NCI-H1436 (cell line): ENCODE measurements at regions not wholly inside any gene's neighbourhood (a gene's known extent, or its start where the extent isn't known, plus 50 kb on each side); places are given as distances from the start of the nearest gene placed in this dataset.
"Not testable (repeated sequence)": the region's sequence is repeated elsewhere in the genome, so short reads cannot be mapped to it uniquely, and the experiment has no call there.

ENCODE experiments used
- DNase-seq: peaks from one replicate; lab custom pipeline; 2025; lab: John Stamatoyannopoulos, UW

DNA sequence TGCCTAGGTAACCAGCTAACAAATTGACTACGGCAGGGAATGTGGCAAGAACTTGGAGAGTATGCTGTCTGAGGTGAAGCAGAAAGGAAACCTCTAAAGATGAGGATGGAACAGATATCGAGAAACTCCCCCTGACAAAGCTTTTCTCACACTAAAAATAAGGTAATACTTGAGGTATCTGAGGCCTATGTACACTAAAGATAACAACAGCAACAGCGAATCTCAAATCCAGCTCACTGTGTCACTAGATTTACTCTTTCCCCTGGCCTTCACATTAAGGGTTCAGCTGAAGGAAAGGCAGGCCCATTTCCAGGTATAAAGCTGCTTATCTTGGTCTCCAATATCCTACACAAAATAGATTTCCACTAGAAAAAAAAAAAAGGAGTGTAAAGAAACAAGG is 518.0 kb downstream of the KCNT2 start:
- no peak for DNase-seq

DNA sequence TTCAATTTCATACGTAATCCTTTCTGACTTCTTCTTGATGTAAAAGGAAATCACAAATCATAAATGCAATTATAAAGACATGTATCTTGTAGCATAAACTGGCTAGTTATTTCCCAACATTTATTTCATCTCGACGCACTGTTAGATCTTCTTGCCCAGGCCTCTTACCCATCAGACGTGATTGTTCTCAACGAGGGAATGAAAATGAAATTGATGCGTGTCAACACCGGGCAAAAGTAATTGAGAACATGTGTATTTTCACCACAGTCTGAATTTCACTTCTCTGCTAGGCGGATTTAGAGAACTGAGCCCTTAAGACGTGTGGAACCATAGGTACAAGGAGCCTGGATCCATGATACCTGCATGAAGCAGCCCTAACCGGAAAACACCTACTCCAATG is 519.7 kb downstream of the KCNT2 start:
- no peak for DNase-seq

DNA sequence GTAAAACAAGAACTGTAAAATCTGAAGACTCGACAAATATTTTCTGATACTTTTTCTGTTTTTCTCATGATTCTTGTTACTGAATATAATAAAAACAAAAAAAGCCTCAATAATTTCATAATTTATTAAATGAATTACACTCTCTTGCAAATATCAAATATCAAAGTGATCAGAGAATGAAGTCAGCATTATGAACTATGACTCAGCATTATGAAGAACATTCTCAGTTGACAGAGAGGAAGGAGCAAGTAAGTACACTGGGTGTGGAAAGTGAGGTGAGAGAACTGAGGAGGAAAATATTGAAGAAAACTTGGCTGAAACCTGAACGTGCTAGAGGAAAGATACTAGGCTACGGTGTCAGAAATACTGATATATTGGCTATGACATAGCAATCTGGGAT is 529.5 kb downstream of the KCNT2 start:
- no peak for DNase-seq

DNA sequence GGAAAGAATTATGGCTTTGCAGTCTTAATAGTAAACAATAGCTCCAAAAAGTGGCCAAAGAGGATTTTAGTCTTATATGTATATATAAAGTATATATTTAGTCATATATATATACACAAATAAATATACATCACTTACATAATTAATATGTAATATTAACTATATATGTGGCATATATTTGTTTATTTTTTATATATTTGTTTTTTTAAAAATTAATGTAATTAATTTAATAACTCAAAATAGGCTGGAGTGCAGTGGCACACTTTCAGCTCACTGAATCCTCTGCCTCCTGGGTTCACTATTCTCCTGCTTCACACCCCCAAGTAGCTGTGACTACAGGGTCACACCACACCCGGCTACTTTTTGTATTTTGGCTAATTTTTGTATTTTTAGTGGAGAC is 532.6 kb downstream of the KCNT2 start:
- no peak for DNase-seq

DNA sequence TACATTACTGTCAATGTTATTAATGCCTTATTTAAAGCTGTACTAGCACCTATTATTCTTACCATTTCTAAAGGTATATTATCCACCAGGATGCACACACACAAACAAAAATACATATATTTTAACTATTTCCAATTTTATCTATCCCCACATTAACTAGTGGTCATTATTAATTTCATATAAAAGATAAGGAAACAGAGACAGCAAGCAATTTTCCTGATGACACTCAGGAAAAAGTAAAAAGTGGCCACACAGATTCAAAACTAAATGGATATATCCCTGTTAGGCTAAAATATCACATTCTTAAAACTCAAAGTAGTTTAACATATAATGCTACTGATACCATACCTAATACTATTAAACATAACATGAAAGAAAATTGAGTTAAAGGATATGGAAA is 534.1 kb downstream of the KCNT2 start:
- no peak for DNase-seq

DNA sequence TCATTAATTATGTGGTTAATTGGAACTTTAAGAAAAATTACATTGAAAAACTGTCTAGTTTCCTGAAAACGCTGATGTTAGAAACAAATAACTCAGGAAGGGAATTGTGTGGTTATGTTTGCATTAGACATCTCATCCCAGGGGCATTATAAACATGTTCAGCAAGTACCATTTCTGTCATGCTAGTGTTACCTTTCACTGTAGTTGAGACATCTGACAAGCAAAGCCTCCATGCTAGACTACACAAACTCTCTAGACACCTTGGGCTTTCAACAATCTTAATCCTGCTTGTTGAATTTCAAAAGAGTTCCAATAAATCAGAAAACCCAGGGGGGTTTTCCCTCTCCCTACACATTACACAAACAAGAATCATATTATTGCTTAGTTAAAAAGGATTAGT is 536.8 kb downstream of the KCNT2 start:
- DNase-seq: no peak

DNA sequence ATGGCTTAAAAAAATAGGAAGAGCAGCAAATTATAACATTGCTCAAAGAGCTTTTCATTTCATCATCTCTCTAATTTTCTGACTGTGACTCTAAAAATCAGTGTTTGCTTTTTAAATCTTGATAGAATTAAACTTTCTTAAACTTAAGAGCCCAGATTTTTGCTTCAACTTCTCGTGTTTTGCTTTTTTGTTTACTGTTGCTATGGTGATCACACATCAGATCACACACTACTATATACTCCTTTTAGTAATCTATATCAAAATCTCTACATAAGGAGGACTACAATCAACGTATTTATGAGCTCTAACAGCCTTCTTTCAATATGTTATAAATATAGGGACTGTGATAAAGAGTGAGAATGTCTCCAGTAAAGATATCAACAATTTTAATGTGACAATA is 537.3 kb downstream of the KCNT2 start:
- no peak for DNase-seq

DNA sequence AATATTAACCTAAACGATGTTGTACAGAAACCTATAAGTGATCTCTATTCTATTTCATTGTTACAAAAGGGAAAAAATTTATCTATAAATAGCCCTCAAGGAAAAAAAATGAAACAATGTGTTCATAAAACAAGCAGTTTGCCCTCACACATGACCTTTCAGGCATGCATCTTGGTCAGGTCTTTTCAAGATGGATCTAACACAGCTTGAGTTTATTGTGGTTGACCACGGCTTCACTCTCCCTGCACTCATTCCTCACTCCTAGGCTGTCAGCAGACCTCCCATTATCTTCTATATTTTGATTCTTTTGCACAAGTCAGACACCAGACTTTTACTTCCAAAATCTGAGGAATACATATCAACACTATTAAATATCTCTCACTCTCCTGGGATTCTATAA is 544.3 kb downstream of the KCNT2 start:
- no peak for DNase-seq

DNA sequence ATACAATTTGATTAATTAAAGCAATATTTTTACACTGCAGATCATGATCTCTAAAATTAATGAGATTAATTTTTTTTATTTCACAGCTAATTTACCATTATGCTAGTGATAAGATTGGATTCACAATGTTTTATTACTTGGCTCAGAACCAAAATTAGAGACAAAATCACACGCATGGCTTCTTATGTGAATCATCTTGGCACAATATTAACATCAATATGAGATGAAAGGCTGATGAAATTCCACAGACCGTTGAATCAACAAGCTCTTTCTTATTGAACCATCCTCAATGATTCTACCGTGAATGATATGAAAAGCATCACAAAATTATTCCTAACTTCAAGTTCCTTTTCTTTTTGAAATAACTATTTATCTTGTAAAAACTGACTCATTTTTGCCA is 544.9 kb downstream of the KCNT2 start:
- DNase-seq: no peak

DNA sequence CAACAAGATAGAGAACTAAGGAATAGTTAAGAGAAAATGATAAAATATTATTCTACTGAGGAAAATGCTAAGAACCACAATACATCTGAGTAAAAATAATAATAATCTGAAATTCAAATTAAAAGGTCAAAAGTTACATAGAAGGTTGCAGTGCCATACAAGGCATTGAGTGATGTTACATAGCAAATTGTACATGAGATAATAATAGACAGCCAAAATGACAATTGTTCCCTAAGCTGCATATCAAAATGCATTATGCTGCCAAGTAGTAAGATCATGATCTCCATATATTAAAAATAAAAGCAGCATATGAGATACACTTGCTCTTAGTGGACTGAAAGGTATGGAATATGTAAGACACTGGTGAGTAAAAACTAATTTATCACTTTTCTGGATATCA is 547.7 kb downstream of the KCNT2 start:
- DNase-seq: no peak

DNA sequence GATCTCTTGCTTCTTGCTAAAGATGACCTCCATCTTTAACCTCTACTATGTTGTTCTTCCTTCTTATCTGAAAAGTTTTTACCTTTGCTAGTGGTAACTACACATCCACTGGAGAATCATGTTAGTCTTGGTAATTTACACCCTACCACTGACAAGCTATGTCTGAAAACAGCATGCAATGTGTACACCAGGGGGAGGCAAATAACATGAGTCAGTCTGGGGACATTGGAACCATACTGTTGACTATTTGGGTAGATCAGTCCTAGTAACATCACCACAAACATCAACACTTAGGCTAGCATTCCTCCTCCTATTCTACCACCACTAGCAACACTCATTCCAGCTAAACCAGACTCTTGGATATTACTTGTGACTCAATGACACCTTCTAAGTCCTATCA is 549.0 kb downstream of the KCNT2 start:
- DNase-seq: no peak

DNA sequence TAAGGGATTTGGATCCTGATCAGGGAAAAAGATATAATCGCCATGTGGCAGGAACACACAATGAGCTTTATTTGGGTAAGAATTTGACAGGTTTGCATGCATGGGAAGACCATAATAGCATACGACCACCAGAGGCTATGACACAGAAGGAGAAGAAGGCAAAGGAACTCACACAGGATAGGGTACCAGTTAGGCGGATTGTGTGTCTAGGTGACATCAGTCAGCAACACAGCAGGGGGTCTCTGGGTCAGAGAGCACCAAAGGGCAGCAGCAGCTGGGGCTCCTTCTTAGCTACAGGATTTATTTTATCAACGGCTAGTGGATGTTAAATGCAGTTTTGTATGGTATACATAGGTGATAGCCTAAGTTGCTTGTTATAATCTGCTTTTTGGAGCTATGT is 551.3 kb downstream of the KCNT2 start:
- no peak for DNase-seq

DNA sequence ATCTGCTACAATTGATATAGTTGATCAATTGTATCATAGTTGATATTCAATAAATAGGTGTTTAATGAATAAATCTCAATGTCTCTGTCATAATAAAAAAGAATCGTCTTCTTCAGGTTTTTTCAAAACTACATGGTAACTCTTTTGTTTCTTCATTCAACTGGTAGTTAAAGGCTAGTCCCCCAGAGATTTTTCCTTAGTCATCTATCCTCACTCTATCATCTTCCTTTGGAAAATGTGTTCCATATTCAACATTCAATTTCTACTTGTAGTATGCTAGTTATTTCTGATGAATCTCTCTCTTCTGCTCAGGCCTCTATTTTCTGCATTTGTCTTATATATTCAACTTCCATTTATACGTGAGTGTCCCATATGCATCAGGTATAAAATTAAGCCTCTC is 558.8 kb downstream of the KCNT2 start:
- DNase-seq: no peak

DNA sequence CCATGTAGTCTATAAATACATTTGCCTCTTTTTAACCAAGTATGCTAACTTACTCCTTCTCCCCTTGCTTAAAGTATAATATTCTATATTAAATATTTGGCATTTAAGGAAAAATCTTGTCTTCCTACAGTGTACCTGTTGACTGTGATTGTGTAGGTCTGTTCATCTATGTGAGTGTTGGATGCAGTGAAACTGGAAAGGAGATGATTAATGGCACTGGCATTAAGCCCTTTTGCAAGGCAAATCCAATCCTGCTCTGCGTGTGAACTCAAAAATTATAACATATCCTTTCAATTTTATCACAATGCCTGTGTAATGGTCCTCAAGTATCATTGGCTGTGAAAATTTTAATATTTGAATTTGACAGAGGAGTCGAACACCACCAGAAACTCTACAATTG is 565.0 kb downstream of the KCNT2 start:
- no peak for DNase-seq

DNA sequence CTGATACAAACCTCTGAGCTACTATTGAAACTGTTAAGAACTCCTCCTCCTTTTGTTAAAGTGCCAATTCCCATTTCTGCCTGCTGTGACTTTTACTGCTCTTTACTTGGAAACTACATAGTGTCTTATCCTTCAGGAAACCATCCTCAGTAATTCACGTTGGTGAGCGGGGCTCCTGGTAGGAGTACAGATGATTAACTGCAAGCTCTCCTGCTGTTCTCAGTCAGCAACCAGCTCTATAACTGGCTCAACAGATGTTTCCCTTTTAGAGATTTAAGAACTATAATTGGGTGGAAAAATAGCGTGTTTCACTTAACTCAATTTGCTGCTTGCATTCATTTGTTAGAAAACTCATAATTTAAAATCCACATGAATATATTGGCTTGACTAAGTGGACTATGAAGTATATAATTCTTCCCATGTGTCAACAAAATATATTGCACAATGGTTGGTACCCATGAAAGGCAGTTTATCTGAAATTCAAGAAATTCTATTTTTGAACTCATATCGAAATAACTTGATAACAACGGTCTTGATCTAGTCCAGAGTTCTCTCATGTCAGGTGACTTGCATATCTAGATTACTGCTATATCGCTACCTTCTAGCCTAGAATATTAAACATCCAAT is 574.0 kb downstream of the KCNT2 start:
- no peak for DNase-seq

DNA sequence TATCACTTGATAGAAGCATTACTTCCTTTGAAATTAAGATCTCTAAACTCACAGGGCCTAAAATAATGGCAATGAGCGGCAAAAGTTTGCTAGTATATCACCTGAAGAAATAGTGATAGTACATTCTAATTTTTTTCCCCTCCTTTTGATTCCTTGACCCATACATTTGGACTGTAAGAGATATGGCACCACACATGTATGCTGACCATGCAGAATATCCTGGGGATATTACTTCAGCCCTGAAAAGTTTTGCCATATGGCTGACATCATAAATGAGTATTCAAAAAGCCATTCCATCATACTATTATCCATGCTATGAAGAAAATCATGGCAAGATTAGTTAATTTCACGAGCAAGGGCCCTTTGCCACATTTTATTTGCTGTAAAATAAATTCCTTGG is 576.9 kb downstream of the KCNT2 start:
- not testable (repeated sequence) for DNase-seq

DNA sequence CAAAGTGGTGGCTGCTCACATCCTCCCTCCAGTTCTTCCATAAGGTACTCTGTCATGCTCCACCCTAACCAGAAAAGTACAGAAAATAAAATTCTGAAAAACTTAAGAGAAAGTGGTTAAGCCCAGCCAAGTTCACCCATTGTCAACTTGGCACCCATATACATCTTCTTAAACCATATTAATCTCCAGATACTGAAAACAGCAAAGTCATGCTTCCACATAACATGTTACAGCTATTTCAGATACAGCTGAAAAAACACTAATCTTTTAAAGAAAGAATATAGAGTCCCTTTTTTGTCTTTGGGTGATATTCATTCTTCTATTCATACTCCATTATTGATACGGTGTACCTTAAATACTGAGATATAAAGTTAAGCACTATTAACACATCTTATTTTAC is 577.8 kb downstream of the KCNT2 start:
- DNase-seq: no peak

DNA sequence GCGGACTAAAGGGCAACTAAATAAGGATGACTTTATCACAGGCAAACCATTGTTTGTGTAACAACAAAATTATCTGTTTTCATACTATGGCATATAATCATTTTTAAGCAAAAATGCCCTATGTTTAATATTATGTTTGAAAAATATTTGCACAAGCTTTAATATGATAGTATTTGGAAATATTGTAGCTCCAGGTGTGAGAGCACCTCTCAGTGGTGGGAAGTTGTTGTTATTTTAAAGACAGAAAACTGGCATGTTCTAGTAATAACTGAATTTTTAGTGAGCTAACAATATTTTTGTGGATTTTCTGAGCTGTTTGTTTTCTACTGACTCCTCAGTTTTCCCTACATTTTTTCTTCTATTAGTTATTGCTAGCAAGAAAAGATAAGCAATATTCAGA is 578.8 kb downstream of the KCNT2 start:
- no peak for DNase-seq

DNA sequence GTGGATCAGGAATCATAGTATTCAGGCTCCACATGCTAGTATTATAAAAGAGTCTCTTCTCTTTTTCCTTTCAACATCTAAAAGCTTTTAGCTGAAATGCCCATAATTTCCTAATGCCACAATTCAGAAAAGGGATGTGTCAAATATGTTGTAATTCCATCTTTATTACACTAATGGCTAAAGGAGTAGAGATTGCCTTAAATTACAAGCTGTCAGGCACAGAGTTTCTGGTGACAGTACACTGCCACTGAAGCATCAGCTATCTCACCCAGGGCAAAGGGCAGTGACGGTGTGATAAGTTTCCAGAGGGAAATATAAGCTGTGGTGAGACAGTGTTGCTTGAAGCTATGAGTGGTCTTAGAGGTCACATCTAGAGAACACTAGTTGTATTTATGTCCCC is 581.1 kb downstream of the KCNT2 start:
- no peak for DNase-seq

DNA sequence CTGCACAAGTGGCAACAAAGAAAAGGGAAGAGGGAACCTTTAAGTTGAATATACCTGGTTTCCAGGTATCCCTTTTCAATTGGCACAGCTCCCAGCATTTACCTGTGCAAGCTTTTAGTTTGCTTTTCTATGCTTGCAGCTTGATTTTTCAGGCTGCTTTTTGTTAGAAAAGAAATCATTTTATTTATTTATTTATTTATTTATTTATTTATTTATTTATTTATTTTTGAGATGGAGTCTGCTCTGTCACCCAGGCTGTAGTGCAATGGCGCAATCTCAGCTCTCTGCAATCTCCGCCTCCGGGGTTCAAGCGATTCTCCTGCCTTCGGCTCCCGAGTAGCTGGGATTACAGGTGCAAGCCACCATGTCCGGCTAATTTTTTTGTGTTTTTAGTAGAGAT is 587.1 kb downstream of the KCNT2 start:
- not testable (repeated sequence) for DNase-seq

DNA sequence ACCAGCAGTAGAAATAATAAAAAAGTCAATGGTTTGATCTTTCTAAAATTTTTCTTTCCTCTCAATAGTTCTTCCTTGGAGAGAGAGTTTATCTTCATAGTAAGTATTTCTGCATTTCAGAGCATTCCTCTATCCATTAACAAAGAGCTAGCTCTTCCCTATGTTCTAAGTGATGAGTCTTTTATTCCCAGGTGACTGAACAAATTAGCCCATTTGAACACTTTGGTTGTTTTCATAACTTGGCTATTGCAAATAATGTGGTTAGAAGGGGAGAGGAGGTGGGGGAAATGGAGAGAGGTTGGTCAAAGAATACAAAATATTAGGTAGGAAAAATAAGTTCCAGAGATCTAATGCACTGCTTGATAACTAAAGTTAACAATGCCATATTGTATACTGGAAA is 598.9 kb downstream of the KCNT2 start:
- no peak for DNase-seq

DNA sequence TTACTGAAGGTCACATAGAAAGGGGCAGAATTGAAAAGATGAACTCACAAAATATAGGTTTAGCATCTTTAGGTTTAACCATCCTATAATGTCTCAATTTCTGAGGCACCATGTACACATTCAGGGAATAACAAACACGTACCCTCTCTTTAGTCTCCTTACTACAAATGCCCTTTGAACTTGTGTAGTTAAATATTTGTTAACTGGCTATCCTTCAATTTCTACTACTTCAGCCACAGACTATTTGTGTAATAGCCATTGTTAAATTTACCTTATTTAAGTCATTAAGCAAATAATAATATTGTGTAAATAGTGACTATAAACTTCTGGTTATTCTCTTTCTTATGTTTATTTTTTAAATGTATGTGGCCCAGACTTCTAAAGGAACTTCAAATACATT is 600.5 kb downstream of the KCNT2 start:
- no peak for DNase-seq

DNA sequence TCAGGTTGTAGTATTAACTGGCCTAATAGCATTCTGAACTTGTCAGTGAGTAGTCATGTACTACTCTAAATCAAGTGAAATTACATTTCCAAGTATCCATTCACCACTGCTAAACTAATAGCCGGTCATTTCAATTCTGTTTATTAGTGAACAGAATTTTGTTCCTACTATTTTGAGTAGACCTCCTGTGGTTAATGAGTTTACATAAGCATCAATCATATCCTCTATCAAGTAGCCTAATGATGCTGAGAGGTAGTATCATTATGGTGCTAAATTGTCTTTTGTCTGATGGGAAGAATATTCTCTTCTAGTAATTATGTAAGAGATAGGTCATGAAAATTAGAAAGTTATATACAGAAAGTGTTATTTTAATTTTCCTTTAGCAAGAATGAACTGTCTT is 602.8 kb downstream of the KCNT2 start:
- no peak for DNase-seq

DNA sequence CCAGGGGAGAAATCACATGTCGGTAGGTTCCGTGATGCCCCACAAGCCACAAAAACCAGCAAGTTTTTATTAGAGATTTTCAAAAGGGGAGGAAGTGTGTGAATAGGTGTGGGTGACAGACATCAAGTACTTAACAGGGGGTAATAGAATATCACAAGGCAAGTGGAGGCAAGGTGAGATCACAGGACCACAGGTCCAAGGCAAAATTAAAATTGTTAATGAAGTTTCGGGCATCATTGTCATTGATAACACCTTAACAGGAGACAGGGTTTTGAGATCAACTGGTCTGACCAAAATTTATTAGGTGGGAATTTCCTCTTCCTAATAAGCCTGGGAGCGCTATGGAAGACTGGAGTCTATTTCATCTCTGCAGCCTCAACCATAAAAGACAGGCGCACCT is 603.9 kb downstream of the KCNT2 start:
- DNase-seq: not testable (repeated sequence)

DNA sequence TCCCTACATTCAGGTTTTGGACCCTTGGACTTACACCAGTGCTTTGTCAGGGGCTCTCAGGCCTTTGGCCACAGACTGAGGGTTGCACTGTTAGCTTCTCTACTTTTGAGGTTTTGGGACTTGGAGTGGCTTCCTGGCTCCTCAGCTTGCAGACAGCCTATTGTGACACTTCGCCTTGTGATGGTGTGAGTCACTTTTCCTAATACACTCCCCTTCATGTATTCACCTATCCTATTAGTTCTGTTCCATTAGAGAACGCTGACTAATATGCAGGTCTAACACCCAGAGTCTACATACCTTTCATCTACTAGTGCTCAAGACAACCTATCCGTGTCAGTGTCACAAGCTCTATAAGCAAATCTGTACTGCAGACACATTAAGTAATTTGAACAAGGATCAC is 605.3 kb downstream of the KCNT2 start:
- DNase-seq: no peak
